GM18870 (cell line): ENCODE measurements at regions not wholly inside any gene's neighbourhood (a gene's known extent, or its start where the extent isn't known, plus 50 kb on each side); places are given as distances from the start of the nearest gene placed in this dataset.

Experiments used
- ATAC-seq: cut with Tn5 transposase; IDR thresholded peaks from one replicate; pipeline ENCODE4 v1.9.1; 2021; ENCODE audit warnings: moderate library complexity; ENCODE audit not compliant: unreplicated experiment

GRCh38 chr2:101559551-101559950 lies 84.6 kb upstream of the RFX8 start:
- no peak for ATAC-seq

GRCh38 chr2:101558740-101559525 lies 84.0 kb upstream of the RFX8 start:
- ATAC-seq = no peak

GRCh38 chr2:101556033-101556459 lies 81.1 kb upstream of the RFX8 start:
- ATAC-seq = no peak

- ATAC-seq = no peak
Measured at GRCh38 chr2:101551336-101551888, 76.5 kb upstream of the RFX8 start.

- no peak for ATAC-seq
Measured at GRCh38 chr2:101550555-101550954, 75.6 kb upstream of the RFX8 start.

- no peak for ATAC-seq
Measured at GRCh38 chr2:101549371-101549770, 74.5 kb upstream of the RFX8 start.

GRCh38 chr2:101546376-101547058 lies 71.6 kb upstream of the RFX8 start:
- no peak for ATAC-seq

GRCh38 chr2:101545950-101546349 lies 71.0 kb upstream of the RFX8 start:
- ATAC-seq = no peak

GRCh38 chr2:101540518-101540917 lies 65.6 kb upstream of the RFX8 start:
- no peak for ATAC-seq

GRCh38 chr2:101538076-101538475 lies 63.2 kb upstream of the RFX8 start:
- no peak for ATAC-seq

GRCh38 chr2:101534149-101534611 lies 59.3 kb upstream of the RFX8 start:
- ATAC-seq = no peak

- ATAC-seq = no peak
Measured at GRCh38 chr2:101533561-101534148, 58.7 kb upstream of the RFX8 start.

- ATAC-seq = no peak
Measured at GRCh38 chr2:101528501-101528900, 53.6 kb upstream of the RFX8 start.

GRCh38 chr2:101524806-101525430 lies 50.0 kb upstream of the RFX8 start:
- ATAC-seq = no peak
